BJ (cell line): ENCODE measurements at regions not wholly inside any gene's neighbourhood (a gene's known extent, or its start where the extent isn't known, plus 50 kb on each side); places are given as distances from the start of the nearest gene placed in this dataset.

Experiments
- CTCF ChIA-PET: fragments of 350-600 bp; formaldehyde crosslinking; extraction: SDS; loops from one replicate; lab custom pipeline; 2021; ENCODE audit warnings: antibody characterized with exemption, inconsistent platforms; lab: Yijun Ruan, JAX
- POLR2A ChIA-PET: fragments of 300-600 bp; sonication (Branson Sonifier 250); formaldehyde crosslinking; extraction: SDS; loops from one replicate; lab custom pipeline; 2021; ENCODE audit warnings: antibody characterized with exemption; lab: Charles Lee
- DNase-seq: peaks from one replicate; pipeline ENCODE4 v3.0.0-alpha.2; 2011; ENCODE audit warnings: low read depth
- H3K27me3 ChIP-seq: 2 replicates; pipeline ENCODE4 v1.6.0; 2011; ENCODE audit warnings: low read length; ENCODE audit not compliant: control insufficient read depth, insufficient read depth
- H3K36me3 ChIP-seq: 2 replicates; pipeline ENCODE4 v1.5.1; 2011; ENCODE audit warnings: low read length; ENCODE audit not compliant: control insufficient read depth, insufficient read depth
- H3K4me3 ChIP-seq: 2 replicates; pipeline ENCODE4 v1.5.1; 2011; ENCODE audit warnings: low read depth, mild to moderate bottlenecking, control low read depth, low read length
- TF ChIP-seq, protein P1 (sequence below): IDR thresholded peaks from 2 replicates; pipeline ENCODE4 v1.5.1; 2011; ENCODE audit warnings: low read depth, mild to moderate bottlenecking, control low read depth, inconsistent platforms, low read length, moderate library complexity; ENCODE audit not compliant: insufficient read depth

GRCh38 chr12:4991373-4991772 lies 52.3 kb upstream of the KCNA5 start:
- Histone ChIP-seq H3K36me3 (no peaks in the 10 kb centered on the region), H3K27me3 (peaks cover 10% of the 10 kb centered on the region), H3K4me3 (no peak overlapping the region)
- TF ChIP-seq, protein P1, sequence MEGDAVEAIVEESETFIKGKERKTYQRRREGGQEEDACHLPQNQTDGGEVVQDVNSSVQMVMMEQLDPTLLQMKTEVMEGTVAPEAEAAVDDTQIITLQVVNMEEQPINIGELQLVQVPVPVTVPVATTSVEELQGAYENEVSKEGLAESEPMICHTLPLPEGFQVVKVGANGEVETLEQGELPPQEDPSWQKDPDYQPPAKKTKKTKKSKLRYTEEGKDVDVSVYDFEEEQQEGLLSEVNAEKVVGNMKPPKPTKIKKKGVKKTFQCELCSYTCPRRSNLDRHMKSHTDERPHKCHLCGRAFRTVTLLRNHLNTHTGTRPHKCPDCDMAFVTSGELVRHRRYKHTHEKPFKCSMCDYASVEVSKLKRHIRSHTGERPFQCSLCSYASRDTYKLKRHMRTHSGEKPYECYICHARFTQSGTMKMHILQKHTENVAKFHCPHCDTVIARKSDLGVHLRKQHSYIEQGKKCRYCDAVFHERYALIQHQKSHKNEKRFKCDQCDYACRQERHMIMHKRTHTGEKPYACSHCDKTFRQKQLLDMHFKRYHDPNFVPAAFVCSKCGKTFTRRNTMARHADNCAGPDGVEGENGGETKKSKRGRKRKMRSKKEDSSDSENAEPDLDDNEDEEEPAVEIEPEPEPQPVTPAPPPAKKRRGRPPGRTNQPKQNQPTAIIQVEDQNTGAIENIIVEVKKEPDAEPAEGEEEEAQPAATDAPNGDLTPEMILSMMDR: no peak
- DNase-seq: no peak
- ChIA-PET CTCF (interaction anchor here (0.9 to 14.1 kb wide), 2 partner anchors 11 to 133 kb away, joined by 3 to 241 read pairs; no protein-coding TSS in a partner anchor), POLR2A (no interaction called here)

- ChIA-PET CTCF (interaction anchor here (0.9 to 14.1 kb wide), 2 partner anchors 10 to 134 kb away, joined by 3 to 241 read pairs; no protein-coding TSS in a partner anchor), POLR2A (no interaction called here)
- no peak overlapping the region for H3K4me3 ChIP-seq
- no peak for DNase-seq
- H3K27me3 ChIP-seq: peaks cover 10% of the 10 kb centered on the region
- TF ChIP-seq, protein P1: no peak
- no peaks in the 10 kb centered on the region for H3K36me3 ChIP-seq
These were observed 51.9 kb upstream of the KCNA5 start for GRCh38 chr12:4991801-4992200.

GRCh38 chr12:4992871-4993270 lies 50.8 kb upstream of the KCNA5 start:
- ChIA-PET CTCF (interaction anchor here (14.1 kb wide), 1 partner anchor 135 kb away, joined by 241 read pairs; no protein-coding TSS in a partner anchor), POLR2A (no interaction called here)
- no peaks in the 10 kb centered on the region for H3K36me3 ChIP-seq
- H3K27me3 ChIP-seq: peaks cover 10% of the 10 kb centered on the region
- no peak for DNase-seq
- TF ChIP-seq, protein P1: no peak
- no peak overlapping the region for H3K4me3 ChIP-seq
